Psoas muscle (tissue), 7 donors: ENCODE measurements at regions not wholly inside any gene's neighbourhood (a gene's known extent, or its start where the extent isn't known, plus 50 kb on each side); places are given as distances from the start of the nearest gene placed in this dataset.
"Not testable (repeated sequence)": the region's sequence is repeated elsewhere in the genome, so short reads cannot be mapped to it uniquely, and the experiment has no call there.

Experiments used
- ATAC-seq, 4 donors: fragments of 200-7000 bp; cut with Tn5 transposase; one replicate each; pipeline ENCODE4 v1.9.1; 2020; ENCODE audit warnings: moderate library complexity in 3 of 4, mild to moderate bottlenecking in 2 of 4
- DNase-seq, 2 donors: peaks; one replicate each; pipeline ENCODE4 v3.0.0-alpha.2; 2020
- H3K27ac ChIP-seq: fragments of 200-600 bp; one replicate; pipeline ENCODE4 v1.8.0; 2022
- H3K27me3 ChIP-seq, 3 donors: fragments of 200-600 bp in 1 of 3; one replicate each; pipeline versions ENCODE4 v1.6.1 to v1.8.0; 2013 to 2022; ENCODE audit warnings: low read length in 2 of 3, mild to moderate bottlenecking in 2 of 3, moderate library complexity in 1 of 3; ENCODE audit not compliant: insufficient read depth in 3 of 3
- H3K36me3 ChIP-seq, 2 donors: fragments of 200-600 bp in 1 of 2; one replicate each; pipeline versions ENCODE4 v1.6.1 to v1.8.0; 2013 to 2022; ENCODE audit warnings: low read depth in 1 of 2, mild to moderate bottlenecking in 1 of 2, moderate library complexity in 1 of 2; ENCODE audit not compliant: insufficient read depth in 1 of 2
- H3K4me1 ChIP-seq: fragments of 200-600 bp; one replicate; pipeline ENCODE4 v1.8.0; 2022
- H3K4me3 ChIP-seq: fragments of 200-600 bp; one replicate; pipeline ENCODE4 v1.8.0; 2022; ENCODE audit warnings: mild to moderate bottlenecking
- H3K9me3 ChIP-seq: fragments of 200-600 bp; one replicate; pipeline ENCODE4 v1.8.0; 2022
- CTCF ChIP-seq: fragments of 200-600 bp; IDR thresholded peaks from one replicate; pipeline ENCODE4 v1.8.0; 2022; ENCODE audit warnings: antibody characterized with exemption
- WGBS, 3 donors: extraction: QIAGEN DNeasy Blood & Tissue Kit; methylation state at CpG; one replicate each; pipeline versions ENCODE4 v1.1.6 to v1.1.7; 2013; 5-methylcytosine and 5-hydroxymethylcytosine counted together
- intact Hi-C, 2 donors: fragments of 100-400 bp; cut with DNase I; formaldehyde crosslinking; loops; one replicate each; pipeline versions ENCODE4 v1.11.0 to v1.14.2; 2022
- donor health status: healthy with polysubstance abuse.
- donor health status: DM: no; HTN: no; CAD: no; lungs with moderate emphysema.
- donor health status: Bipolar disorder and iron deficiency.
- donor health status: healthy.
- donor health status: DM: yes; HTN: yes; CAD: no.
- donor health status: DM: no; HTN: no; CAD: no.
- donor health status: DM: yes; HTN: yes; CAD: no.

GRCh38 chr1:222004034-222004433 is 262.1 kb upstream of the DUSP10 start:
- Histone ChIP-seq H3K27me3 (no peaks in the 10 kb centered on the region), H3K9me3 (no peaks in the 10 kb centered on the region), H3K4me1 (no peaks in the 10 kb centered on the region), H3K4me3 (no peak overlapping the region), H3K27ac (no peak overlapping the region), H3K36me3 (no peaks in the 10 kb centered on the region)
- 82 to 96% (median 82%) methylated on average over 3 of the region's 3 CpGs for WGBS, 3 donors
- intact Hi-C loops = loop anchor here in 1 of 2 donors (10.0 kb wide), 1 partner anchor 459 kb away; no protein-coding TSS in a partner anchor
- DNase-seq (no peak), ATAC-seq (no peak)
- TF ChIP-seq CTCF = no peak

GRCh38 chr1:222002503-222002902 is 260.6 kb upstream of the DUSP10 start:
- Histone ChIP-seq H3K9me3 (no peaks in the 10 kb centered on the region), H3K27me3 (no peaks in the 10 kb centered on the region), H3K4me1 (no peaks in the 10 kb centered on the region), H3K4me3 (no peak overlapping the region), H3K36me3 (no peaks in the 10 kb centered on the region), H3K27ac (no peak overlapping the region)
- TF ChIP-seq CTCF = no peak
- ATAC-seq (no peak), DNase-seq (no peak)
- intact Hi-C loops = loop anchor here in 1 of 2 donors (10.0 kb wide), 1 partner anchor 458 kb away; no protein-coding TSS in a partner anchor
- 79 to 94% (median 92%) methylated on average over 1 of the region's 1 CpG for WGBS, 3 donors

GRCh38 chr1:222000131-222000530 is 258.2 kb upstream of the DUSP10 start:
- Histone ChIP-seq H3K4me3 (no peak overlapping the region), H3K27ac (no peak overlapping the region), H3K4me1 (no peaks in the 10 kb centered on the region), H3K27me3 (no peaks in the 10 kb centered on the region), H3K9me3 (no peaks in the 10 kb centered on the region), H3K36me3 (no peaks in the 10 kb centered on the region)
- 86 to 90% (median 89%) methylated on average over 3 of the region's 3 CpGs for WGBS, 3 donors
- intact Hi-C loops = loop anchor here in 1 of 2 donors (10.0 kb wide), 1 partner anchor 455 kb away; no protein-coding TSS in a partner anchor
- ATAC-seq (no peak), DNase-seq (no peak)
- TF ChIP-seq CTCF = no peak

- Histone ChIP-seq H3K27ac (no peak overlapping the region), H3K36me3 (no peaks in the 10 kb centered on the region), H3K27me3 (no peaks in the 10 kb centered on the region), H3K4me1 (no peaks in the 10 kb centered on the region), H3K4me3 (no peak overlapping the region), H3K9me3 (no peaks in the 10 kb centered on the region)
- WGBS, 3 donors = 77 to 82% (median 80%) methylated on average over 6 of the region's 6 CpGs
- no peak for DNase-seq
- no peak for ATAC-seq
- intact Hi-C loops = loop anchor here in 1 of 2 donors (10.0 kb wide), 2 partner anchors 164 to 456 kb away; no protein-coding TSS in a partner anchor
- TF ChIP-seq CTCF = no peak
Observed at GRCh38 chr1:221998781-221999180, 256.9 kb upstream of the DUSP10 start.

GRCh38 chr1:221998186-221998612 is 256.3 kb upstream of the DUSP10 start:
- intact Hi-C loops = loop anchor here in 1 of 2 donors (10.0 kb wide), 2 partner anchors 163 to 457 kb away; no protein-coding TSS in a partner anchor
- Histone ChIP-seq H3K9me3 (no peaks in the 10 kb centered on the region), H3K27me3 (no peaks in the 10 kb centered on the region), H3K4me1 (no peaks in the 10 kb centered on the region), H3K4me3 (no peak overlapping the region), H3K27ac (no peak overlapping the region), H3K36me3 (no peaks in the 10 kb centered on the region)
- 85 to 91% (median 86%) methylated on average over 2 of the region's 2 CpGs for WGBS, 3 donors
- ATAC-seq (no peak), DNase-seq (no peak)
- no peak for TF ChIP-seq CTCF

GRCh38 chr1:221997012-221997411 is 255.1 kb upstream of the DUSP10 start:
- not testable (repeated sequence) for H3K9me3 ChIP-seq, H3K4me1 ChIP-seq, DNase-seq, H3K36me3 ChIP-seq, H3K27ac ChIP-seq, H3K4me3 ChIP-seq, H3K27me3 ChIP-seq
- intact Hi-C loops = loop anchor here in 1 of 2 donors (10.0 kb wide), 2 partner anchors 162 to 458 kb away; no protein-coding TSS in a partner anchor
- ATAC-seq = peak in 2 of 4 donors; percentile 32 to 49
- WGBS, 3 donors = 54 to 72% (median 68%) methylated on average over 1 of the region's 1 CpG
